Keratinocyte (primary cell): ENCODE measurements at regions not wholly inside any gene's neighbourhood (a gene's known extent, or its start where the extent isn't known, plus 50 kb on each side); places are given as distances from the start of the nearest gene placed in this dataset.

Experiments
- DNase-seq: peaks from one replicate; pipeline ENCODE4 v3.0.0-alpha.2; 2011; ENCODE audit warnings: low read depth, missing footprints, low spot score
- FAIRE-seq: peaks from 2 replicates; lab custom pipeline; 2011; peaks lifted over from hg19 to GRCh38; lab: Jason Lieb, UNC
- H2AFZ ChIP-seq: 2 replicates; pipeline ENCODE4 v1.6.0; 2012; ENCODE audit warnings: low read length, control low read depth, inconsistent platforms; ENCODE audit not compliant: control insufficient read depth
- H3K27ac ChIP-seq: 2 replicates; pipeline ENCODE4 v1.5.1; 2011; ENCODE audit warnings: low read length; ENCODE audit not compliant: control insufficient read depth, insufficient read depth
- H3K27me3 ChIP-seq: 3 replicates; pipeline ENCODE4 v1.6.0; 2011; ENCODE audit warnings: low read length; ENCODE audit not compliant: control insufficient read depth, insufficient read depth; ENCODE audit errors: extremely low read depth
- H3K36me3 ChIP-seq, 2 experiments: 2 replicates in 1 of 2; 3 replicates in 1 of 2; pipeline ENCODE4 v1.5.1; 2011; ENCODE audit warnings: low read length in 2 of 2, mild to moderate bottlenecking in 1 of 2; ENCODE audit not compliant: control insufficient read depth in 2 of 2, insufficient read depth in 2 of 2; ENCODE audit errors: extremely low read depth in 1 of 2
- H3K4me1 ChIP-seq: 3 replicates; pipeline ENCODE4 v1.5.1; 2011; ENCODE audit warnings: low read length; ENCODE audit not compliant: control insufficient read depth, insufficient read depth; ENCODE audit errors: extremely low read depth
- H3K4me2 ChIP-seq: 3 replicates; pipeline ENCODE4 v1.6.0; 2011; ENCODE audit warnings: low read depth, low read length; ENCODE audit not compliant: control insufficient read depth, insufficient read depth; ENCODE audit errors: extremely low read depth
- H3K4me3 ChIP-seq, 3 experiments: fragments of 200-600 bp in 1 of 3; sonication (generic) in 1 of 3; 2 replicates in 2 of 3; 3 replicates in 1 of 3; pipeline ENCODE4 v1.5.1; 2011 to 2016; ENCODE audit warnings: low read length in 3 of 3, mild to moderate bottlenecking in 3 of 3, control low read depth in 2 of 3, inconsistent platforms in 1 of 3, low read depth in 1 of 3, mixed read lengths in 1 of 3, mixed run types in 1 of 3, moderate library complexity in 1 of 3; ENCODE audit not compliant: control insufficient read depth in 2 of 3, insufficient read depth in 2 of 3; ENCODE audit errors: extremely low read depth in 1 of 3
- H3K79me2 ChIP-seq: 2 replicates; pipeline ENCODE4 v1.6.0; 2012; ENCODE audit warnings: low read length; ENCODE audit not compliant: control insufficient read depth, insufficient read depth
- H3K9ac ChIP-seq: 3 replicates; pipeline ENCODE4 v1.6.0; 2011; ENCODE audit warnings: low read length; ENCODE audit not compliant: control insufficient read depth, insufficient read depth; ENCODE audit errors: extremely low read depth
- H3K9me1 ChIP-seq: 3 replicates; pipeline ENCODE4 v1.6.0; 2011; ENCODE audit warnings: low read length; ENCODE audit not compliant: control insufficient read depth, insufficient read depth; ENCODE audit errors: extremely low read depth
- H3K9me3 ChIP-seq: 2 replicates; pipeline ENCODE4 v1.5.1; 2012; ENCODE audit warnings: low read depth, low read length; ENCODE audit not compliant: control insufficient read depth
- H4K20me1 ChIP-seq: 3 replicates; pipeline ENCODE4 v1.6.0; 2011; ENCODE audit warnings: low read length; ENCODE audit not compliant: control insufficient read depth, insufficient read depth; ENCODE audit errors: extremely low read depth
- CTCF ChIP-seq, 3 experiments: IDR thresholded peaks in 1 of 3; conservative IDR thresholded peaks in 1 of 3; optimal IDR thresholded peaks in 1 of 3; 2 replicates in 2 of 3; 3 replicates in 1 of 3; pipeline versions ENCODE3 to v1.5.1; 2011; ENCODE audit warnings: low read length in 3 of 3, mild to moderate bottlenecking in 3 of 3, moderate library complexity in 2 of 3, control low read depth in 1 of 3, inconsistent platforms in 1 of 3; ENCODE audit not compliant: insufficient read depth in 2 of 3; ENCODE audit errors: extremely low read depth in 1 of 3
- EZH2 ChIP-seq: IDR thresholded peaks from one replicate; pipeline ENCODE4 v1.6.1; 2012; ENCODE audit warnings: inconsistent platforms, mild to moderate bottlenecking, low read length, moderate library complexity
- dilution Hi-C: fragments of 300-500 bp; cut with MboI; formaldehyde crosslinking; loops from one replicate; pipeline ENCODE4 v1.7.0; 2020; ENCODE audit warnings: low sequenced_read_pairs; ENCODE audit not compliant: extremely low pct_ligation_motif_present

- Histone ChIP-seq H2AFZ (no peak overlapping the region), H3K36me3 (no peaks in the 10 kb centered on the region), H3K4me3 (no peak overlapping the region), H3K27ac (no peak overlapping the region), H3K4me1 (no peaks in the 10 kb centered on the region), H3K79me2 (no peaks in the 10 kb centered on the region), H3K9ac (no peak overlapping the region), H4K20me1 (no peaks in the 10 kb centered on the region), H3K4me2 (no peak overlapping the region), H3K9me1 (no peaks in the 10 kb centered on the region), H3K27me3 (no peaks in the 10 kb centered on the region), H3K9me3 (no peaks in the 10 kb centered on the region)
- FAIRE-seq (no peak), DNase-seq (no peak)
- TF ChIP-seq CTCF (optimal IDR thresholded peaks at IDR 0.05 in 1 of 3, IDR thresholded peaks at IDR 0.05 in 1 of 3, conservative IDR thresholded peaks at IDR 0.05 in 1 of 3; ENCODE audit: extremely low read depth in 1 of 3, insufficient read depth in 2 of 3, low read length in 3 of 3) (no peak), EZH2 (no peak)
- dilution Hi-C loops = no loop called here
Measured at GRCh38 chr3:117017135-117017894, 307.7 kb downstream of the TUSC7 start.

- DNase-seq (no peak), FAIRE-seq (no peak)
- H3K4me2 ChIP-seq = no peak overlapping the region
- dilution Hi-C loops = no loop called here
- H2AFZ ChIP-seq = no peak overlapping the region
- H3K27ac ChIP-seq = no peak overlapping the region
- H3K36me3 ChIP-seq = no peaks in the 10 kb centered on the region
- no peaks in the 10 kb centered on the region for H3K27me3 ChIP-seq
- TF ChIP-seq CTCF (optimal IDR thresholded peaks at IDR 0.05 in 1 of 3, IDR thresholded peaks at IDR 0.05 in 1 of 3, conservative IDR thresholded peaks at IDR 0.05 in 1 of 3; ENCODE audit: extremely low read depth in 1 of 3, insufficient read depth in 2 of 3, low read length in 3 of 3) = no peak
- no peak for TF ChIP-seq EZH2
- H3K9ac ChIP-seq = no peak overlapping the region
- no peaks in the 10 kb centered on the region for H4K20me1 ChIP-seq
- H3K9me3 ChIP-seq = no peaks in the 10 kb centered on the region
- no peaks in the 10 kb centered on the region for H3K4me1 ChIP-seq
- H3K4me3 ChIP-seq = no peak overlapping the region
- H3K9me1 ChIP-seq = no peaks in the 10 kb centered on the region
- H3K79me2 ChIP-seq = no peaks in the 10 kb centered on the region
Measured at GRCh38 chr3:117018655-117019054, 309.1 kb downstream of the TUSC7 start.
